Chondrocyte (in vitro differentiated cells): ENCODE measurements at regions not wholly inside any gene's neighbourhood (a gene's known extent, or its start where the extent isn't known, plus 50 kb on each side); places are given as distances from the start of the nearest gene placed in this dataset.
A peak's percentile ranks its signal among the peaks of the same experiment; 100 is the strongest.

Experiments used
- DNase-seq: peaks from one replicate; pipeline ENCODE4 v3.0.0; 2021; ENCODE audit warnings: mixed read lengths, low spot score
- H3K27ac Mint-ChIP-seq: one replicate; pipeline ENCODE4 v1.8.0; 2021; ENCODE audit warnings: mild to moderate bottlenecking, moderate library complexity, mixed read lengths; ENCODE audit not compliant: unreplicated experiment
- H3K27me3 Mint-ChIP-seq: 2 replicates; pipeline ENCODE4 v1.8.0; 2021; ENCODE audit warnings: low read depth, mixed read lengths
- H3K36me3 Mint-ChIP-seq: 2 replicates; pipeline ENCODE4 v1.8.0; 2021; ENCODE audit warnings: low read depth, mixed read lengths
- H3K4me1 Mint-ChIP-seq: 2 replicates; pipeline ENCODE4 v1.8.0; 2021; ENCODE audit warnings: low read depth, mild to moderate bottlenecking, mixed read lengths
- H3K4me3 Mint-ChIP-seq: one replicate; pipeline ENCODE4 v1.8.0; 2021; ENCODE audit warnings: mild to moderate bottlenecking, moderate library complexity, mixed read lengths; ENCODE audit not compliant: unreplicated experiment
- H3K9me3 Mint-ChIP-seq: 2 replicates; pipeline ENCODE4 v1.8.0; 2021; ENCODE audit warnings: low read depth, mixed read lengths
- CTCF ChIP-seq: fragments of 200-600 bp; sonication (generic); IDR thresholded peaks from 2 replicates; pipeline ENCODE4 v1.5.0; 2021; ENCODE audit warnings: antibody characterized with exemption, mild to moderate bottlenecking, moderate library complexity

GRCh38 chr9:89554307-89555035, 50.3 kb upstream of the GADD45G start:
- no peak overlapping the region for H3K27ac Mint-ChIP-seq
- H3K4me1 Mint-ChIP-seq: peaks cover 12% of the 10 kb centered on the region
- H3K9me3 Mint-ChIP-seq: peaks cover 2% of the 10 kb centered on the region
- DNase-seq: no peak
- H3K27me3 Mint-ChIP-seq: peaks cover 23% of the 10 kb centered on the region
- no peak overlapping the region for H3K4me3 Mint-ChIP-seq
- no peaks in the 10 kb centered on the region for H3K36me3 Mint-ChIP-seq
- TF ChIP-seq CTCF: no peak

- Mint-ChIP-seq H3K27me3 (peaks cover 21% of the 10 kb centered on the region), H3K4me1 (peaks cover 12% of the 10 kb centered on the region), H3K36me3 (no peaks in the 10 kb centered on the region), H3K27ac (no peak overlapping the region), H3K4me3 (no peak overlapping the region), H3K9me3 (peaks cover 2% of the 10 kb centered on the region)
- no peak for TF ChIP-seq CTCF
- no peak for DNase-seq
Observed at GRCh38 chr9:89553451-89554010, 51.3 kb upstream of the GADD45G start.

- Mint-ChIP-seq H3K4me1 (no peaks in the 10 kb centered on the region), H3K27ac (no peak overlapping the region), H3K36me3 (peaks cover 5% of the 10 kb centered on the region), H3K27me3 (peaks cover 21% of the 10 kb centered on the region), H3K9me3 (peaks cover 11% of the 10 kb centered on the region), H3K4me3 (no peak overlapping the region)
- TF ChIP-seq CTCF: no peak
- DNase-seq: no peak
Observed at GRCh38 chr9:89550346-89550927, 52.5 kb upstream of the SEMA4D start.

GRCh38 chr9:89549031-89549644, 51.2 kb upstream of the SEMA4D start:
- no peaks in the 10 kb centered on the region for H3K4me1 Mint-ChIP-seq
- peaks cover 21% of the 10 kb centered on the region for H3K27me3 Mint-ChIP-seq
- H3K4me3 Mint-ChIP-seq: no peak overlapping the region
- no peak overlapping the region for H3K27ac Mint-ChIP-seq
- peak; percentile 90 for TF ChIP-seq CTCF
- peaks cover 7% of the 10 kb centered on the region for H3K36me3 Mint-ChIP-seq
- no peak for DNase-seq
- H3K9me3 Mint-ChIP-seq: peaks cover 16% of the 10 kb centered on the region

GRCh38 chr9:89548071-89548638, 50.2 kb upstream of the SEMA4D start:
- no peak for DNase-seq
- H3K4me1 Mint-ChIP-seq: no peaks in the 10 kb centered on the region
- no peak for TF ChIP-seq CTCF
- peaks cover 21% of the 10 kb centered on the region for H3K27me3 Mint-ChIP-seq
- H3K4me3 Mint-ChIP-seq: no peak overlapping the region
- H3K36me3 Mint-ChIP-seq: peaks cover 7% of the 10 kb centered on the region
- no peak overlapping the region for H3K27ac Mint-ChIP-seq
- peaks cover 16% of the 10 kb centered on the region for H3K9me3 Mint-ChIP-seq
